Right lobe of liver (tissue), 4 donors: ENCODE measurements at regions not wholly inside any gene's neighbourhood (a gene's known extent, or its start where the extent isn't known, plus 50 kb on each side); places are given as distances from the start of the nearest gene placed in this dataset.

Experiments used
- POLR2A ChIP-seq: fragments of 450-650 bp; IDR thresholded peaks from one replicate; pipeline ENCODE4 v1.6.1; 2017; ENCODE audit warnings: antibody characterized with exemption, mild to moderate bottlenecking
- TF ChIP-seq, protein P1 (sequence below), 4 donors: fragments of 200-600 bp in 3 of 4; fragments of 450-650 bp in 1 of 4; IDR thresholded peaks; one replicate each; pipeline versions ENCODE4 v1.5.1 to v1.8.0; 2016 to 2022; ENCODE audit warnings: antibody characterized with exemption in 4 of 4, mild to moderate bottlenecking in 2 of 4
- donor health status: DM: no; HTN: no; CAD: no.
- donor health status: DM: no; HTN: no; CAD: no.
- donor health status: DM: no; HTN: yes; CAD: no.

- TF ChIP-seq, protein P1, sequence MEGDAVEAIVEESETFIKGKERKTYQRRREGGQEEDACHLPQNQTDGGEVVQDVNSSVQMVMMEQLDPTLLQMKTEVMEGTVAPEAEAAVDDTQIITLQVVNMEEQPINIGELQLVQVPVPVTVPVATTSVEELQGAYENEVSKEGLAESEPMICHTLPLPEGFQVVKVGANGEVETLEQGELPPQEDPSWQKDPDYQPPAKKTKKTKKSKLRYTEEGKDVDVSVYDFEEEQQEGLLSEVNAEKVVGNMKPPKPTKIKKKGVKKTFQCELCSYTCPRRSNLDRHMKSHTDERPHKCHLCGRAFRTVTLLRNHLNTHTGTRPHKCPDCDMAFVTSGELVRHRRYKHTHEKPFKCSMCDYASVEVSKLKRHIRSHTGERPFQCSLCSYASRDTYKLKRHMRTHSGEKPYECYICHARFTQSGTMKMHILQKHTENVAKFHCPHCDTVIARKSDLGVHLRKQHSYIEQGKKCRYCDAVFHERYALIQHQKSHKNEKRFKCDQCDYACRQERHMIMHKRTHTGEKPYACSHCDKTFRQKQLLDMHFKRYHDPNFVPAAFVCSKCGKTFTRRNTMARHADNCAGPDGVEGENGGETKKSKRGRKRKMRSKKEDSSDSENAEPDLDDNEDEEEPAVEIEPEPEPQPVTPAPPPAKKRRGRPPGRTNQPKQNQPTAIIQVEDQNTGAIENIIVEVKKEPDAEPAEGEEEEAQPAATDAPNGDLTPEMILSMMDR (IDR thresholded peaks at IDR 0.05), result no peak
- TF ChIP-seq POLR2A, result no peak
Measured at GRCh38 chr10:4070921-4071660, 286.1 kb upstream of the KLF6 start.
